HL-60 (cell line): ENCODE measurements at regions not wholly inside any gene's neighbourhood (a gene's known extent, or its start where the extent isn't known, plus 50 kb on each side); places are given as distances from the start of the nearest gene placed in this dataset.

Experiments
- DNase-seq, 2 experiments: peaks; one replicate each; pipeline ENCODE4 v3.0.0-alpha.2; 2010 to 2020; ENCODE audit warnings: low read depth in 1 of 2, low spot score in 1 of 2
- H3K27ac ChIP-seq: fragments of 250-450 bp; sonication (Bioruptor Pico); replicated peaks from 2 replicates; pipeline ENCODE4 v1.5.1; 2020; ENCODE audit warnings: mild to moderate bottlenecking, moderate library complexity
- H3K27me3 ChIP-seq: fragments of 250-450 bp; sonication (Bioruptor Pico); 2 replicates; pipeline ENCODE4 v1.5.1; 2021; ENCODE audit warnings: mild to moderate bottlenecking, moderate library complexity; ENCODE audit not compliant: insufficient read depth, poor library complexity, severe bottlenecking
- H3K4me3 ChIP-seq: replicated peaks from 2 replicates; pipeline ENCODE4 v1.5.1; 2011; ENCODE audit warnings: mild to moderate bottlenecking, control low read depth, low read length; ENCODE audit not compliant: insufficient read depth
- GABPA ChIP-seq: IDR thresholded peaks from 2 replicates; pipeline ENCODE4 v1.6.1; 2012; ENCODE audit warnings: low read depth
- POLR2AphosphoS5 ChIP-seq: IDR thresholded peaks from 2 replicates; pipeline ENCODE4 v1.6.1; 2012; ENCODE audit warnings: low read depth
- SPI1 ChIP-seq: IDR thresholded peaks from 2 replicates; pipeline ENCODE4 v1.6.1; 2012; ENCODE audit warnings: low read depth, mild to moderate bottlenecking, borderline replicate concordance
- TF ChIP-seq, protein P1 (sequence below): IDR thresholded peaks from 2 replicates; pipeline ENCODE4 v1.6.1; 2012; ENCODE audit warnings: low read depth; ENCODE audit not compliant: insufficient replicate concordance
- TF ChIP-seq, protein P2 (sequence below): IDR thresholded peaks from one replicate; pipeline ENCODE4 v1.5.1; 2011; ENCODE audit warnings: low read length, control low read depth, inconsistent platforms; ENCODE audit not compliant: insufficient read depth

DNA sequence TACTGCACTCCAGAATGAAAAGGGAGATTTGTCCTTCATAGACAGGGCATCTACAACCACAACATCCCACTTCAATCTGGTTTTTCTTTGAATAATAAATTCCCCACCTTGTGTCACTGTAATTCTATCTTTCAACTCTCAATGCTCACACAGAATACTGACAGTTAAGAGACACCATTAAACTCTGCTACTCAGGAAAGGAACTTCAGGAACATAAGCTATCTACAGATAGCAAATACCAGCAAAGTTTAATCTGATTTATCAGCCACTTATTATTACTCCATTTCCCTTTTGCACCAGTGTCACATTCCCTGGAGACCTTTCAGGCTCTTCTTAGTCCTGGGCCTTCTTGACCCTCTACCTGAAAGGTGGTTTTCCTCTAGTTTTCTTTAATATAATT lies 152.0 kb upstream of the LPP start:
- H3K4me3 ChIP-seq = no peak overlapping the region
- no peak for DNase-seq
- no peak overlapping the region for H3K27ac ChIP-seq
- H3K27me3 ChIP-seq = no peaks in the 10 kb centered on the region
- no peak for TF ChIP-seq POLR2AphosphoS5
- no peak for TF ChIP-seq SPI1
- TF ChIP-seq, protein P1, sequence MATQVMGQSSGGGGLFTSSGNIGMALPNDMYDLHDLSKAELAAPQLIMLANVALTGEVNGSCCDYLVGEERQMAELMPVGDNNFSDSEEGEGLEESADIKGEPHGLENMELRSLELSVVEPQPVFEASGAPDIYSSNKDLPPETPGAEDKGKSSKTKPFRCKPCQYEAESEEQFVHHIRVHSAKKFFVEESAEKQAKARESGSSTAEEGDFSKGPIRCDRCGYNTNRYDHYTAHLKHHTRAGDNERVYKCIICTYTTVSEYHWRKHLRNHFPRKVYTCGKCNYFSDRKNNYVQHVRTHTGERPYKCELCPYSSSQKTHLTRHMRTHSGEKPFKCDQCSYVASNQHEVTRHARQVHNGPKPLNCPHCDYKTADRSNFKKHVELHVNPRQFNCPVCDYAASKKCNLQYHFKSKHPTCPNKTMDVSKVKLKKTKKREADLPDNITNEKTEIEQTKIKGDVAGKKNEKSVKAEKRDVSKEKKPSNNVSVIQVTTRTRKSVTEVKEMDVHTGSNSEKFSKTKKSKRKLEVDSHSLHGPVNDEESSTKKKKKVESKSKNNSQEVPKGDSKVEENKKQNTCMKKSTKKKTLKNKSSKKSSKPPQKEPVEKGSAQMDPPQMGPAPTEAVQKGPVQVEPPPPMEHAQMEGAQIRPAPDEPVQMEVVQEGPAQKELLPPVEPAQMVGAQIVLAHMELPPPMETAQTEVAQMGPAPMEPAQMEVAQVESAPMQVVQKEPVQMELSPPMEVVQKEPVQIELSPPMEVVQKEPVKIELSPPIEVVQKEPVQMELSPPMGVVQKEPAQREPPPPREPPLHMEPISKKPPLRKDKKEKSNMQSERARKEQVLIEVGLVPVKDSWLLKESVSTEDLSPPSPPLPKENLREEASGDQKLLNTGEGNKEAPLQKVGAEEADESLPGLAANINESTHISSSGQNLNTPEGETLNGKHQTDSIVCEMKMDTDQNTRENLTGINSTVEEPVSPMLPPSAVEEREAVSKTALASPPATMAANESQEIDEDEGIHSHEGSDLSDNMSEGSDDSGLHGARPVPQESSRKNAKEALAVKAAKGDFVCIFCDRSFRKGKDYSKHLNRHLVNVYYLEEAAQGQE = no peak
- TF ChIP-seq, protein P2, sequence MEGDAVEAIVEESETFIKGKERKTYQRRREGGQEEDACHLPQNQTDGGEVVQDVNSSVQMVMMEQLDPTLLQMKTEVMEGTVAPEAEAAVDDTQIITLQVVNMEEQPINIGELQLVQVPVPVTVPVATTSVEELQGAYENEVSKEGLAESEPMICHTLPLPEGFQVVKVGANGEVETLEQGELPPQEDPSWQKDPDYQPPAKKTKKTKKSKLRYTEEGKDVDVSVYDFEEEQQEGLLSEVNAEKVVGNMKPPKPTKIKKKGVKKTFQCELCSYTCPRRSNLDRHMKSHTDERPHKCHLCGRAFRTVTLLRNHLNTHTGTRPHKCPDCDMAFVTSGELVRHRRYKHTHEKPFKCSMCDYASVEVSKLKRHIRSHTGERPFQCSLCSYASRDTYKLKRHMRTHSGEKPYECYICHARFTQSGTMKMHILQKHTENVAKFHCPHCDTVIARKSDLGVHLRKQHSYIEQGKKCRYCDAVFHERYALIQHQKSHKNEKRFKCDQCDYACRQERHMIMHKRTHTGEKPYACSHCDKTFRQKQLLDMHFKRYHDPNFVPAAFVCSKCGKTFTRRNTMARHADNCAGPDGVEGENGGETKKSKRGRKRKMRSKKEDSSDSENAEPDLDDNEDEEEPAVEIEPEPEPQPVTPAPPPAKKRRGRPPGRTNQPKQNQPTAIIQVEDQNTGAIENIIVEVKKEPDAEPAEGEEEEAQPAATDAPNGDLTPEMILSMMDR = no peak
- no peak for TF ChIP-seq GABPA

DNA sequence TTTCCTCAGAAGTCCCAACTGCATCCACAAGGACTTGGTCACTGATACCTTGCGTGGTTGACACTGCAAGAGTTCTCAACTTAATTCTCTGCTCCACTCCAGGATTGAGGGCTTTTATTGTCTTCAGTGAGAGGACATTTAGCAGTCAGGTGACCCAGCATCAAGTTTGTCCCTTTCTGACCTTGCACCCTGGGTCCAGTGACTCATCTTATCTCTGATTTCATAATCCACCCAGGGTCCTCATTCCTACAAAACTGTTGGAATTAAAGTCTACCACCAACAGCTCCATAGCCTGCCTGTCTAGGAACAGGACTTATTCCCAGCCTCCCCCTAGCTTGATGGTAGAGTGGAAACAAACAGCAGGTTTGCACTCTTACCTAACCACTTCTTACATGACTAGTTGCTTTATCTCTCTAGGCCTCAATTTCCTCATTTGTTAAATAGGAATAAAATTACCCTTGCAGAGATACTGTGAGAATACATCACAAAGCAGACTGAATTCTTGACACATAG lies 151.3 kb upstream of the LPP start:
- TF ChIP-seq, protein P2 = no peak
- TF ChIP-seq, protein P1 = no peak
- no peak for TF ChIP-seq POLR2AphosphoS5
- no peak for TF ChIP-seq GABPA
- no peak for TF ChIP-seq SPI1
- DNase-seq = no peak
- Histone ChIP-seq H3K27ac (no peak overlapping the region), H3K4me3 (no peak overlapping the region), H3K27me3 (no peaks in the 10 kb centered on the region)

DNA sequence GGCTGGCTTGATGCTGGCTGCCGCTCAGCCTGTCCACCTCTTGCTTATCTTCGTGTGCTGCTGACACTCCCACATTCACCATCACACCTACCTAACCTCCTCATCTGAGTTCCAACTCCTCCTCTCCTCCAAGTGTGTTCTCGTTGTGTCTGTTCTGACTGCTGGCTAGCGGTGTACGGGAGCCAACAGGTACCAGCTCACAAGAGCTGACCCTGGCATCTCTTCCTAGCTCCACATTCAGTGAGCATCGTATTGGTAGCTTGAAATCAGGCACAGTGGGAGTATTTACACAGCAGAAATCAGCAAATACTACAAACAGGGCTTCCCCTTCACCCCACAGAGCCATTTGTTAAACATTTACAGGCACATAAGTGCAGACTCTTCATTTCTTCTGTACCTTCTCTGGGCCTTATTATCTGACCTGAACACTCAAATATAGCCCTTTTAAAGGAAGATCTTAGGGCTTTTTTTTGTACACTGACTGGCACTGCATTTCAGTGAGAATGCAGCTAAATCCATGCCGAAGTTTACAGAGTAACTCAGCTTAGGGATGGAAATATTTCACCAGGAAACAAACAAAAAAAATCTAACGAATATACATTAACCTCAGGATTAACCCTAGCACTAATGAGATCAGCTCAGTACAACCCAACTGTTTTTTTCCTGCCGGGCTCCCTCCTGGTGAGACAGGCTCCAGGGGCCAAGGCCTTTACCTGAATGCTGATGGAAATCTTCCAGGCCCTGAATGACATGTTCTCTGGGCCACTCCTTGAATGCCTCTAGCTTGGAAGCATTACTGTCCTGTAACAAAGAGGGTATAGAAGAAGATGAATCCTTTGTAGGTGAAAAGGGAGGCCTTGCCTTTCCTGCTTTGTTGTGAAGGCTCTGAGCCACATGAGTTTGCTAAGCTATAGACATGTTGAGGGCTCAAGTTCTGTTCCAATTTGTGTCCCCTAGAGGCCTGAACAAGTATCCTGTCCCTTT lies 150.5 kb upstream of the LPP start:
- H3K27ac ChIP-seq = no peak overlapping the region
- TF ChIP-seq, protein P2 = no peak
- TF ChIP-seq GABPA (no peak), SPI1 (no peak), POLR2AphosphoS5 (no peak)
- TF ChIP-seq, protein P1 = no peak
- no peak overlapping the region for H3K4me3 ChIP-seq
- H3K27me3 ChIP-seq = no peaks in the 10 kb centered on the region
- no peak for DNase-seq
